ENCODE measurements at regions not wholly inside any gene's neighbourhood (a gene's known extent, or its start where the extent isn't known, plus 50 kb on each side); places are given as distances from the start of the nearest gene placed in this dataset.
"Not testable (repeated sequence)": the region's sequence is repeated elsewhere in the genome, so short reads cannot be mapped to it uniquely, and the experiment has no call there.

- no peak overlapping the region for H3K4me3 Mint-ChIP-seq
- intact Hi-C loops (cut with micrococcal nuclease), result no loop called here
- H3K27ac Mint-ChIP-seq, result no peak overlapping the region
- no peak for DNase-seq (ENCODE audit: low spot score)
- peaks cover 10% of the 10 kb centered on the region for H3K27me3 Mint-ChIP-seq (ENCODE audit: insufficient read depth)
- H3K9me3 Mint-ChIP-seq, result no peaks in the 10 kb centered on the region
- no peaks in the 10 kb centered on the region for H3K36me3 Mint-ChIP-seq (ENCODE audit: low read depth)
- no peaks in the 10 kb centered on the region for H3K4me1 Mint-ChIP-seq (ENCODE audit: low read depth)
Measured at GRCh38 chr2:20499387-20499786, 52.5 kb downstream of the RHOB start.

DNA sequence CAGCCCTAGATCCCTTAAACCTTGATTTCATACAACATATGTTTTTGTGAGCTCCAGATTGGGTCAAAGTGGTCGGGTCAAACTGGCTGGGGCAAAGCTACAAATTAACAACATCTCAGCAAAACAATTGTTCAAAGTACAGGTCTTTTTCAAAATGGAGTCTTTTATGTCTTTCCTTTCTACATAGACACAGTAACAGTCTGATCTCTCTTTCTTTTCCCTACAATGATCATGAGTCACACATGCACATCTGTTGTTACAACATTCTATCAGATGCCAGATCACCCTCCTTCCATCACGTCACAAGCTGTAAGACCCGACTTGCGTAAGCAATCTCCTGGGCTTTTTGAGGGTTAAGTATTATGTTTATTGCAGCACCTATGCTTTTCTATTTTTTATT, 55.1 kb downstream of the RHOB start:
- Mint-ChIP-seq H3K9me3 (no peaks in the 10 kb centered on the region), H3K27ac (no peak overlapping the region), H3K4me3 (no peak overlapping the region), H3K27me3 (ENCODE audit: insufficient read depth) (peaks cover 10% of the 10 kb centered on the region), H3K36me3 (ENCODE audit: low read depth) (no peaks in the 10 kb centered on the region), H3K4me1 (ENCODE audit: low read depth) (peaks cover 7% of the 10 kb centered on the region)
- intact Hi-C loops (cut with micrococcal nuclease), result no loop called here
- no peak for DNase-seq (ENCODE audit: low spot score)

GRCh38 chr2:20502496-20502895, 55.6 kb downstream of the RHOB start:
- DNase-seq (ENCODE audit: low spot score); H3K4me1 Mint-ChIP-seq (ENCODE audit: low read depth); H3K27ac Mint-ChIP-seq; H3K36me3 Mint-ChIP-seq (ENCODE audit: low read depth); intact Hi-C loops (cut with micrococcal nuclease); H3K27me3 Mint-ChIP-seq (ENCODE audit: insufficient read depth); H3K4me3 Mint-ChIP-seq; H3K9me3 Mint-ChIP-seq: not testable (repeated sequence)

DNA sequence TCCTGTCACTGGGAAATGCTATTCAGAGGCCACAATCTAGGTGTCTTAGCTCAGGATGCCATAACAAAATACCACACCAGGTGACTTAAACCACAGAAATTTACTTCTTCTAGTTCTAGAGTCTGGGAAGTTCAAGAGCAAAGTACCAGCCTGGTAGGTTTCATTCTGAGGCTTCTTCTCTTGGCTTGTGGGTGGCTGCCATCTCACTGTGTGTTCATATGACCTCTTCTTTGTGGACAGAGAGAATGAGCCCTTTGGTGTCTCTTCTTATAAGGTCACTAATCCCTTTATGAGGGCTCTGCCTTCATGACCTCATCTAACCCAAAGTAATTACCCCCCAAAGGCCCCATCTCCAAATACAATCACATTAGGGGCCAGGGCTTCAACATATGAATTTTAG, 57.3 kb downstream of the RHOB start:
- no peak for DNase-seq (ENCODE audit: low spot score)
- Mint-ChIP-seq H3K9me3 (no peaks in the 10 kb centered on the region), H3K4me1 (ENCODE audit: low read depth) (peaks cover 9% of the 10 kb centered on the region), H3K36me3 (ENCODE audit: low read depth) (no peaks in the 10 kb centered on the region), H3K4me3 (no peak overlapping the region), H3K27me3 (ENCODE audit: insufficient read depth) (peaks cover 7% of the 10 kb centered on the region), H3K27ac (no peak overlapping the region)
- intact Hi-C loops (cut with micrococcal nuclease), result no loop called here

DNA sequence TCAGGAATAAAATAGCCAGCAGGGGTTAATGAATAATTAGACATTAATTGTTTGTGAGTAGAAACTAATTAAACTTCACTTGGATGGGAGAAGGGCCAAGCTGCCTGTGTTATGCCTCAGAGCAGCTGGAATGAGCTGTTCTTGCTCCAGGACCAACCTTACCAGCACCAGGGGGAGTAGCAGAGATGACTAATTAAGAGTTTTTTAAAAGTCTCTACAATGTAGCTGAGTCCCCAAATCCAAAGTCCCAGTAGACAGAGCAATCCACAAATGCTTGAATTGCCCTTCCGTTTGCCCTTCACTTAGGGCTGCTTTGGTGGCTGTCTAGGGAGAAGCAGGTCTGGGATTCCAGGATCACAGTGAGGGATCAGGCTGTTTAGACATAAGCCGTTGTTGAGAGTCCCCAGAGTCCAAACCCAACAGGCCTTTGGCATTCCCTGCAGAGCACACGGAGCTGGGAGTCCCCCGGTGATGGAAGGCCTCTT, 59.4 kb downstream of the RHOB start:
- H3K27ac Mint-ChIP-seq, result no peak overlapping the region
- no peaks in the 10 kb centered on the region for H3K9me3 Mint-ChIP-seq
- peaks cover 3% of the 10 kb centered on the region for H3K27me3 Mint-ChIP-seq (ENCODE audit: insufficient read depth)
- no peak overlapping the region for H3K4me3 Mint-ChIP-seq
- H3K4me1 Mint-ChIP-seq (ENCODE audit: low read depth), result peaks cover 9% of the 10 kb centered on the region
- intact Hi-C loops (cut with micrococcal nuclease), result loop anchor here (5.0 kb wide), 1 partner anchor 49 kb away; no protein-coding TSS in a partner anchor
- DNase-seq (ENCODE audit: low spot score), result no peak
- no peaks in the 10 kb centered on the region for H3K36me3 Mint-ChIP-seq (ENCODE audit: low read depth)

GRCh38 chr2:20507166-20507692, 60.4 kb downstream of the RHOB start:
- Mint-ChIP-seq H3K27ac (peak overlapping the region; percentile 23), H3K4me1 (ENCODE audit: low read depth) (peaks cover 9% of the 10 kb centered on the region), H3K36me3 (ENCODE audit: low read depth) (no peaks in the 10 kb centered on the region), H3K9me3 (no peaks in the 10 kb centered on the region), H3K4me3 (no peak overlapping the region), H3K27me3 (ENCODE audit: insufficient read depth) (peaks cover 3% of the 10 kb centered on the region)
- intact Hi-C loops (cut with micrococcal nuclease), result loop anchor here (5.0 kb wide), 1 partner anchor 50 kb away; no protein-coding TSS in a partner anchor
- no peak for DNase-seq (ENCODE audit: low spot score)

- intact Hi-C loops (cut with micrococcal nuclease), result loop anchor here (5.0 kb wide), 1 partner anchor 50 kb away; no protein-coding TSS in a partner anchor
- no peaks in the 10 kb centered on the region for H3K27me3 Mint-ChIP-seq (ENCODE audit: insufficient read depth)
- H3K9me3 Mint-ChIP-seq, result no peaks in the 10 kb centered on the region
- H3K36me3 Mint-ChIP-seq (ENCODE audit: low read depth), result no peaks in the 10 kb centered on the region
- no peak overlapping the region for H3K4me3 Mint-ChIP-seq
- DNase-seq (ENCODE audit: low spot score), result no peak
- H3K27ac Mint-ChIP-seq, result no peak overlapping the region
- H3K4me1 Mint-ChIP-seq (ENCODE audit: low read depth), result peaks cover 9% of the 10 kb centered on the region
Measured at GRCh38 chr2:20507711-20508110, 60.8 kb downstream of the RHOB start.

GRCh38 chr2:20509301-20509769, 62.5 kb downstream of the RHOB start:
- no peak overlapping the region for H3K27ac Mint-ChIP-seq
- no peaks in the 10 kb centered on the region for H3K27me3 Mint-ChIP-seq (ENCODE audit: insufficient read depth)
- peaks cover 9% of the 10 kb centered on the region for H3K4me1 Mint-ChIP-seq (ENCODE audit: low read depth)
- intact Hi-C loops (cut with micrococcal nuclease), result loop anchor here (5.0 kb wide), 1 partner anchor 52 kb away; no protein-coding TSS in a partner anchor
- H3K36me3 Mint-ChIP-seq (ENCODE audit: low read depth), result no peaks in the 10 kb centered on the region
- H3K9me3 Mint-ChIP-seq, result no peaks in the 10 kb centered on the region
- no peak overlapping the region for H3K4me3 Mint-ChIP-seq
- no peak for DNase-seq (ENCODE audit: low spot score)

- Mint-ChIP-seq H3K4me1 (ENCODE audit: low read depth) (peaks cover 9% of the 10 kb centered on the region), H3K4me3 (no peak overlapping the region), H3K9me3 (no peaks in the 10 kb centered on the region), H3K36me3 (ENCODE audit: low read depth) (no peaks in the 10 kb centered on the region), H3K27me3 (ENCODE audit: insufficient read depth) (no peaks in the 10 kb centered on the region), H3K27ac (no peak overlapping the region)
- intact Hi-C loops (cut with micrococcal nuclease), result loop anchor here (5.0 kb wide), 1 partner anchor 53 kb away; no protein-coding TSS in a partner anchor
- DNase-seq (ENCODE audit: low spot score), result no peak
Measured at GRCh38 chr2:20509770-20510490, 63.1 kb downstream of the RHOB start.

DNA sequence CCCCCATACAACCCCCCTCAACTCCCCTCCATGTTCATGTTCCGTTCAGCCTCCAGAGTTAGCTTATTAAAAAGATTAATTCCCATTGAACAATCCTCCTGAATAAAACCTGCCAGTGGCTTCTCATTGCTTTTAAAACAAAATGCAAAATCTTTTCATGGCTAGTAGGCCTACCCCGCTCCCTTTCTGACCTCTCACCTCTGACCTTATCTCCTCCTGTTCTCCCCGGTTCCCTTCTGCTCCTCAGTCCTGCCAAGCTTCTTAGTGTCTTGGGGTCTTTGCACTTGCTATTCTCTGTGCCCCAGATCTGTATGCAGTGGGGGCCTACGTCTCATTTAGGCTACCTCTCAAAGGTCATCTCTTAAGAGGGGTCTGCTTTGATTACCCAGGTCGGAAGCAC, 64.3 kb downstream of the RHOB start:
- intact Hi-C loops (cut with micrococcal nuclease), result no loop called here
- no peak for DNase-seq (ENCODE audit: low spot score)
- Mint-ChIP-seq H3K36me3 (ENCODE audit: low read depth) (peaks cover 1% of the 10 kb centered on the region), H3K9me3 (no peaks in the 10 kb centered on the region), H3K27me3 (ENCODE audit: insufficient read depth) (peaks cover 2% of the 10 kb centered on the region), H3K4me3 (no peak overlapping the region), H3K4me1 (ENCODE audit: low read depth) (peaks cover 9% of the 10 kb centered on the region), H3K27ac (no peak overlapping the region)

- no peak for DNase-seq (ENCODE audit: low spot score)
- H3K27me3 Mint-ChIP-seq (ENCODE audit: insufficient read depth), result peaks cover 2% of the 10 kb centered on the region
- H3K4me3 Mint-ChIP-seq, result no peak overlapping the region
- intact Hi-C loops (cut with micrococcal nuclease), result no loop called here
- H3K27ac Mint-ChIP-seq, result no peak overlapping the region
- H3K4me1 Mint-ChIP-seq (ENCODE audit: low read depth), result peaks cover 7% of the 10 kb centered on the region
- H3K36me3 Mint-ChIP-seq (ENCODE audit: low read depth), result peaks cover 1% of the 10 kb centered on the region
- no peaks in the 10 kb centered on the region for H3K9me3 Mint-ChIP-seq
Measured at GRCh38 chr2:20512061-20512605, 65.3 kb downstream of the RHOB start.

- H3K4me1 Mint-ChIP-seq (ENCODE audit: low read depth), result peaks cover 6% of the 10 kb centered on the region
- no peaks in the 10 kb centered on the region for H3K9me3 Mint-ChIP-seq
- DNase-seq (ENCODE audit: low spot score), result no peak
- no peak overlapping the region for H3K4me3 Mint-ChIP-seq
- H3K27me3 Mint-ChIP-seq (ENCODE audit: insufficient read depth), result peaks cover 2% of the 10 kb centered on the region
- H3K36me3 Mint-ChIP-seq (ENCODE audit: low read depth), result peaks cover 1% of the 10 kb centered on the region
- no peak overlapping the region for H3K27ac Mint-ChIP-seq
- intact Hi-C loops (cut with micrococcal nuclease), result no loop called here
Measured at GRCh38 chr2:20513946-20514345, 67.1 kb downstream of the RHOB start.

DNA sequence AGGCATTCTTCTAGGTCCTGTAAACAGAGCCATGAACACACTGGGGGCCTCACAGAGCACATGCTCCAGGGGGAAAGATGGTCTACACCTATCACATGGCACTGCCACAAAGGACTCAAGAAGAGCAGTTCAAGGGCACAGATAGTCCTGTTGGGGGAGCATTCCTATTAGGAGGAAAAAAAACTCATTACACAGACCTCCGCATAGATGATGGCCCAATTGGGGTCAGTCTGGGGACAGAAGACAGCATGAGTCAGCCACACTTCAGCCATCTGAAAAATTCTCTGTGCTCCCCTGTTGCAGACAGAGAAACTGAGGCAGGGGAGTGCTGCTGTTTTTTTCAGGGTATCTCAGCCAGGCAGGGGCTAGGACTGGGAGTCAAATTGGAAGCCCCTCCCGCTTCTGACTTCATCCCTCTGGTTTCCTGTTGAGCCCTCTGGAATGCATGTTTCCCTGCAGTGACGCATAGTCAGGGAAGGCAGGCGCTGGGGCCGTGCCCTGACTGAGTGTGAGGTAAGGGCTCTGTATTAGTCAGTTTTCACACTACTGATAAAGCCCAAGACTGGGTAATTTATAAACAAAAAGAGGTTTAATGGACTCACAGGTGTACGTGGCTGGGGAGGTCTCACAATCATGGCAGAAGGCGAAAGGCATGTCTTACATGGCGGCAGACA, 67.9 kb downstream of the RHOB start:
- intact Hi-C loops (cut with micrococcal nuclease), result no loop called here
- no peak for DNase-seq (ENCODE audit: low spot score)
- H3K27me3 Mint-ChIP-seq (ENCODE audit: insufficient read depth), result peaks cover 2% of the 10 kb centered on the region
- H3K4me1 Mint-ChIP-seq (ENCODE audit: low read depth), result peaks cover 6% of the 10 kb centered on the region
- H3K4me3 Mint-ChIP-seq, result no peak overlapping the region
- no peak overlapping the region for H3K27ac Mint-ChIP-seq
- H3K36me3 Mint-ChIP-seq (ENCODE audit: low read depth), result peaks cover 1% of the 10 kb centered on the region
- H3K9me3 Mint-ChIP-seq, result no peaks in the 10 kb centered on the region
